C4-2B (cell line): ENCODE measurements at regions not wholly inside any gene's neighbourhood (a gene's known extent, or its start where the extent isn't known, plus 50 kb on each side); places are given as distances from the start of the nearest gene placed in this dataset.

Experiments
- ZFX ChIP-seq: fragments of 450-650 bp; IDR thresholded peaks from 2 replicates; pipeline ENCODE4 v1.6.1; 2017
- TF ChIP-seq, protein P1 (sequence below): fragments of 450-650 bp; conservative IDR thresholded peaks from 2 replicates; pipeline ENCODE4 v1.5.1; 2017; ENCODE audit warnings: mild to moderate bottlenecking

DNA sequence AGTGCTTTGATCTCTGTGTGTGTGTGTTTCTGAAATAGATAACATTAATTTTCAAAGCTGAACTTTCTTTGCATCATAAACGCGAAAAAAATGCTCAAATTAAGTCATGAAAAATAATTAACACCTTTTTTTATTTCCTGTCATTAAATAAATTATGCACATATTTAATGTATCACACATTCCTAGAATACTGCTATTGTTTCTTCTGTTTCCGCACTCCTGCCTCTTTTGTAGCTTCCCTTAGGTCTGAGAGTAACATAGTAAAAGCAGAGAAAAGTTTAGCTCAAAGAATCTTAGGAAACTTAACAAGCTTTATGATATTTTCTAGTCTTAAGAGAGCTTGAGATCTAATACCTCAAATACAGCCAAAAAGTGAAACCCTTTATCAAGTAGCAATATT lies 504.2 kb downstream of the JRKL start:
- TF ChIP-seq, protein P1, sequence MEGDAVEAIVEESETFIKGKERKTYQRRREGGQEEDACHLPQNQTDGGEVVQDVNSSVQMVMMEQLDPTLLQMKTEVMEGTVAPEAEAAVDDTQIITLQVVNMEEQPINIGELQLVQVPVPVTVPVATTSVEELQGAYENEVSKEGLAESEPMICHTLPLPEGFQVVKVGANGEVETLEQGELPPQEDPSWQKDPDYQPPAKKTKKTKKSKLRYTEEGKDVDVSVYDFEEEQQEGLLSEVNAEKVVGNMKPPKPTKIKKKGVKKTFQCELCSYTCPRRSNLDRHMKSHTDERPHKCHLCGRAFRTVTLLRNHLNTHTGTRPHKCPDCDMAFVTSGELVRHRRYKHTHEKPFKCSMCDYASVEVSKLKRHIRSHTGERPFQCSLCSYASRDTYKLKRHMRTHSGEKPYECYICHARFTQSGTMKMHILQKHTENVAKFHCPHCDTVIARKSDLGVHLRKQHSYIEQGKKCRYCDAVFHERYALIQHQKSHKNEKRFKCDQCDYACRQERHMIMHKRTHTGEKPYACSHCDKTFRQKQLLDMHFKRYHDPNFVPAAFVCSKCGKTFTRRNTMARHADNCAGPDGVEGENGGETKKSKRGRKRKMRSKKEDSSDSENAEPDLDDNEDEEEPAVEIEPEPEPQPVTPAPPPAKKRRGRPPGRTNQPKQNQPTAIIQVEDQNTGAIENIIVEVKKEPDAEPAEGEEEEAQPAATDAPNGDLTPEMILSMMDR: no peak
- TF ChIP-seq ZFX: no peak
